ENCODE measurements at regions not wholly inside any gene's neighbourhood (a gene's known extent, or its start where the extent isn't known, plus 50 kb on each side); places are given as distances from the start of the nearest gene placed in this dataset.

GRCh38 chr2:5453220-5454050 is 238.7 kb upstream of the SOX11 start:
- TF ChIP-seq POLR2AphosphoS5 (IDR thresholded peaks at IDR 0.05; ENCODE audit: low read length) (no peak), CTCF (IDR thresholded peaks at IDR 0.05 in 2 of 3, conservative IDR thresholded peaks at IDR 0.05 in 1 of 3; ENCODE audit: control insufficient read depth in 2 of 3, extremely low read depth in 1 of 3, insufficient read depth in 1 of 3, low read depth in 3 of 3, low read length in 3 of 3) (no peak), EP300 (IDR thresholded peaks at IDR 0.05; ENCODE audit: borderline replicate concordance in 1 of 2, control insufficient read depth in 1 of 2, low read depth in 2 of 2, low read length in 2 of 2) (no peak), ZBTB11 (CRISPR knock-in tag; IDR thresholded peaks at IDR 0.05) (no peak), CREM (IDR thresholded peaks at IDR 0.05; ENCODE audit: low read depth) (no peak), ZZZ3 (IDR thresholded peaks at IDR 0.05; ENCODE audit: control insufficient read depth, insufficient read length, low read depth) (no peak), PRDM15 (CRISPR knock-in tag; IDR thresholded peaks at IDR 0.05) (no peak), SREBF2 (IDR thresholded peaks at IDR 0.05; ENCODE audit: low read length) (no peak), TAF1 (IDR thresholded peaks at IDR 0.05; ENCODE audit: borderline replicate concordance, low read depth, low read length) (no peak), TCF3 (IDR thresholded peaks at IDR 0.05; ENCODE audit: borderline replicate concordance, insufficient read depth, low read depth, low read length) (no peak), EZH2 (IDR thresholded peaks at IDR 0.05; ENCODE audit: borderline replicate concordance, control insufficient read depth, low read depth, low read length) (no peak), SRF (IDR thresholded peaks at IDR 0.05; ENCODE audit: low read depth in 2 of 2, low read length in 2 of 2) (no peak)

Measured in GM12878 (cell line).